RWPE2 (cell line): ENCODE measurements at regions not wholly inside any gene's neighbourhood (a gene's known extent, or its start where the extent isn't known, plus 50 kb on each side); places are given as distances from the start of the nearest gene placed in this dataset.

Experiments used
- ATAC-seq: fragments of 200-7000 bp; cut with Tn5 transposase; 3 replicates; pipeline ENCODE4 v1.9.1; 2021; ENCODE audit warnings: low read depth
- DNase-seq: peaks from one replicate; pipeline ENCODE4 v3.0.0-alpha.2; 2020; ENCODE audit warnings: low spot score
- H3K27ac ChIP-seq: fragments of 450-650 bp; 2 replicates; pipeline ENCODE4 v1.5.1; 2017; ENCODE audit warnings: mild to moderate bottlenecking; ENCODE audit not compliant: poor library complexity, severe bottlenecking
- H3K27me3 ChIP-seq: fragments of 250-450 bp; sonication (Bioruptor Pico); 2 replicates; pipeline ENCODE4 v1.5.1; 2021; ENCODE audit warnings: mild to moderate bottlenecking, moderate library complexity; ENCODE audit not compliant: insufficient read depth, poor library complexity, severe bottlenecking
- H3K36me3 ChIP-seq: fragments of 250-450 bp; sonication (Bioruptor Pico); 2 replicates; pipeline ENCODE4 v1.5.1; 2020; ENCODE audit warnings: low read depth, mild to moderate bottlenecking, moderate library complexity
- H3K4me1 ChIP-seq: fragments of 250-450 bp; sonication (Bioruptor Pico); 2 replicates; pipeline ENCODE4 v1.5.1; 2021; ENCODE audit warnings: mild to moderate bottlenecking, moderate library complexity; ENCODE audit not compliant: insufficient read depth, poor library complexity, severe bottlenecking
- H3K4me3 ChIP-seq: fragments of 250-450 bp; sonication (Bioruptor Pico); 2 replicates; pipeline ENCODE4 v1.5.1; 2021; ENCODE audit warnings: mild to moderate bottlenecking, moderate library complexity; ENCODE audit not compliant: severe bottlenecking
- H3K9me3 ChIP-seq: fragments of 250-450 bp; sonication (Bioruptor Pico); 2 replicates; pipeline ENCODE4 v1.5.1; 2021; ENCODE audit warnings: mild to moderate bottlenecking, moderate library complexity; ENCODE audit not compliant: severe bottlenecking
- CTCF ChIP-seq: fragments of 450-650 bp; IDR thresholded peaks from one replicate; pipeline ENCODE4 v1.5.1; 2017; ENCODE audit warnings: mild to moderate bottlenecking, moderate library complexity; ENCODE audit not compliant: poor library complexity, severe bottlenecking

GRCh38 chr7:113175525-113176104, 57.3 kb upstream of the SMIM30 start:
- Histone ChIP-seq H3K27ac (no peak overlapping the region), H3K36me3 (no peaks in the 10 kb centered on the region), H3K27me3 (no peaks in the 10 kb centered on the region), H3K4me3 (no peak overlapping the region), H3K9me3 (no peaks in the 10 kb centered on the region), H3K4me1 (no peaks in the 10 kb centered on the region)
- DNase-seq (no peak), ATAC-seq (no peak)
- TF ChIP-seq CTCF = no peak

- Histone ChIP-seq H3K36me3 (no peaks in the 10 kb centered on the region), H3K27ac (no peak overlapping the region), H3K4me1 (no peaks in the 10 kb centered on the region), H3K27me3 (no peaks in the 10 kb centered on the region), H3K9me3 (no peaks in the 10 kb centered on the region), H3K4me3 (no peak overlapping the region)
- no peak for TF ChIP-seq CTCF
- no peak for DNase-seq
- ATAC-seq = no peak
These were observed 54.4 kb upstream of the SMIM30 start for GRCh38 chr7:113172726-113173125.

GRCh38 chr7:113170591-113170990, 52.2 kb upstream of the SMIM30 start:
- Histone ChIP-seq H3K27me3 (no peaks in the 10 kb centered on the region), H3K36me3 (no peaks in the 10 kb centered on the region), H3K27ac (no peak overlapping the region), H3K4me1 (no peaks in the 10 kb centered on the region), H3K4me3 (no peak overlapping the region), H3K9me3 (no peaks in the 10 kb centered on the region)
- no peak for TF ChIP-seq CTCF
- ATAC-seq = no peak
- no peak for DNase-seq
